ENCODE measurements at regions not wholly inside any gene's neighbourhood (a gene's known extent, or its start where the extent isn't known, plus 50 kb on each side); places are given as distances from the start of the nearest gene placed in this dataset.

- no peak overlapping the region for H3K4me3 ChIP-seq (ENCODE audit: low read depth in 1 of 2, low read length in 2 of 2)
- H3K27ac ChIP-seq (ENCODE audit: low read depth, low read length) = no peak overlapping the region
- H3K9me3 ChIP-seq (ENCODE audit: control insufficient read depth in 1 of 2, low read length in 2 of 2) = no peaks in the 10 kb centered on the region
- H3K4me1 ChIP-seq (ENCODE audit: control insufficient read depth in 1 of 2, insufficient read depth in 2 of 2, low read length in 2 of 2) = peaks cover 9 to 12% of the 10 kb centered on the region in 2 donors
- no peaks in the 10 kb centered on the region for H3K27me3 ChIP-seq (ENCODE audit: control insufficient read depth in 1 of 2, insufficient read depth in 2 of 2, low read length in 2 of 2)
- H3K36me3 ChIP-seq (ENCODE audit: control insufficient read depth in 1 of 2, insufficient read depth in 2 of 2, low read length in 2 of 2) = no peaks in the 10 kb centered on the region
- H3K9ac ChIP-seq (ENCODE audit: low read depth in 1 of 2, low read length in 2 of 2) = no peak overlapping the region
Measured at GRCh38 chr10:46227936-46228562, 58.7 kb upstream of the ANTXRL start.

- Histone ChIP-seq H3K27me3 (ENCODE audit: control insufficient read depth in 1 of 2, insufficient read depth in 2 of 2, low read length in 2 of 2) (no peaks in the 10 kb centered on the region), H3K9me3 (ENCODE audit: control insufficient read depth in 1 of 2, low read length in 2 of 2) (no peaks in the 10 kb centered on the region), H3K4me3 (ENCODE audit: low read depth in 1 of 2, low read length in 2 of 2) (peak overlapping the region; percentile 19 to 23), H3K27ac (ENCODE audit: low read depth, low read length) (no peak overlapping the region), H3K4me1 (ENCODE audit: control insufficient read depth in 1 of 2, insufficient read depth in 2 of 2, low read length in 2 of 2) (peaks cover 9 to 12% of the 10 kb centered on the region in 2 donors), H3K9ac (ENCODE audit: low read depth in 1 of 2, low read length in 2 of 2) (peak overlapping the region in 1 of 2 donors; percentile 11), H3K36me3 (ENCODE audit: control insufficient read depth in 1 of 2, insufficient read depth in 2 of 2, low read length in 2 of 2) (no peaks in the 10 kb centered on the region)
Measured at GRCh38 chr10:46228563-46229071, 58.2 kb upstream of the ANTXRL start.

- H3K4me1 ChIP-seq (ENCODE audit: control insufficient read depth in 1 of 2, insufficient read depth in 2 of 2, low read length in 2 of 2) = peaks cover 9 to 12% of the 10 kb centered on the region in 2 donors
- H3K9me3 ChIP-seq (ENCODE audit: control insufficient read depth in 1 of 2, low read length in 2 of 2) = no peaks in the 10 kb centered on the region
- H3K27me3 ChIP-seq (ENCODE audit: control insufficient read depth in 1 of 2, insufficient read depth in 2 of 2, low read length in 2 of 2) = no peaks in the 10 kb centered on the region
- peak overlapping the region in 1 of 2 donors; percentile 11 for H3K9ac ChIP-seq (ENCODE audit: low read depth in 1 of 2, low read length in 2 of 2)
- peak overlapping the region in 1 of 2 donors; percentile 19 for H3K4me3 ChIP-seq (ENCODE audit: low read depth in 1 of 2, low read length in 2 of 2)
- no peaks in the 10 kb centered on the region for H3K36me3 ChIP-seq (ENCODE audit: control insufficient read depth in 1 of 2, insufficient read depth in 2 of 2, low read length in 2 of 2)
- no peak overlapping the region for H3K27ac ChIP-seq (ENCODE audit: low read depth, low read length)
Measured at GRCh38 chr10:46229144-46229563, 57.6 kb upstream of the ANTXRL start.

- no peak overlapping the region for H3K4me3 ChIP-seq (ENCODE audit: low read depth in 1 of 2, low read length in 2 of 2)
- H3K9me3 ChIP-seq (ENCODE audit: control insufficient read depth in 1 of 2, low read length in 2 of 2) = no peaks in the 10 kb centered on the region
- H3K9ac ChIP-seq (ENCODE audit: low read depth in 1 of 2, low read length in 2 of 2) = no peak overlapping the region
- H3K27ac ChIP-seq (ENCODE audit: low read depth, low read length) = no peak overlapping the region
- no peaks in the 10 kb centered on the region for H3K36me3 ChIP-seq (ENCODE audit: control insufficient read depth in 1 of 2, insufficient read depth in 2 of 2, low read length in 2 of 2)
- H3K27me3 ChIP-seq (ENCODE audit: control insufficient read depth in 1 of 2, insufficient read depth in 2 of 2, low read length in 2 of 2) = no peaks in the 10 kb centered on the region
- peaks cover 9 to 12% of the 10 kb centered on the region in 2 donors for H3K4me1 ChIP-seq (ENCODE audit: control insufficient read depth in 1 of 2, insufficient read depth in 2 of 2, low read length in 2 of 2)
Measured at GRCh38 chr10:46230615-46231014, 56.2 kb upstream of the ANTXRL start.

GRCh38 chr10:46231087-46231486, 55.7 kb upstream of the ANTXRL start:
- Histone ChIP-seq H3K36me3 (ENCODE audit: control insufficient read depth in 1 of 2, insufficient read depth in 2 of 2, low read length in 2 of 2) (no peaks in the 10 kb centered on the region), H3K27ac (ENCODE audit: low read depth, low read length) (no peak overlapping the region), H3K9me3 (ENCODE audit: control insufficient read depth in 1 of 2, low read length in 2 of 2) (no peaks in the 10 kb centered on the region), H3K9ac (ENCODE audit: low read depth in 1 of 2, low read length in 2 of 2) (no peak overlapping the region), H3K27me3 (ENCODE audit: control insufficient read depth in 1 of 2, insufficient read depth in 2 of 2, low read length in 2 of 2) (no peaks in the 10 kb centered on the region), H3K4me3 (ENCODE audit: low read depth in 1 of 2, low read length in 2 of 2) (no peak overlapping the region), H3K4me1 (ENCODE audit: control insufficient read depth in 1 of 2, insufficient read depth in 2 of 2, low read length in 2 of 2) (peaks cover 9 to 12% of the 10 kb centered on the region in 2 donors)

- no peaks in the 10 kb centered on the region for H3K9me3 ChIP-seq (ENCODE audit: control insufficient read depth in 1 of 2, low read length in 2 of 2)
- H3K4me1 ChIP-seq (ENCODE audit: control insufficient read depth in 1 of 2, insufficient read depth in 2 of 2, low read length in 2 of 2) = peaks cover 9 to 12% of the 10 kb centered on the region in 2 donors
- H3K4me3 ChIP-seq (ENCODE audit: low read depth in 1 of 2, low read length in 2 of 2) = no peak overlapping the region
- no peak overlapping the region for H3K9ac ChIP-seq (ENCODE audit: low read depth in 1 of 2, low read length in 2 of 2)
- no peak overlapping the region for H3K27ac ChIP-seq (ENCODE audit: low read depth, low read length)
- no peaks in the 10 kb centered on the region for H3K36me3 ChIP-seq (ENCODE audit: control insufficient read depth in 1 of 2, insufficient read depth in 2 of 2, low read length in 2 of 2)
- H3K27me3 ChIP-seq (ENCODE audit: control insufficient read depth in 1 of 2, insufficient read depth in 2 of 2, low read length in 2 of 2) = no peaks in the 10 kb centered on the region
Measured at GRCh38 chr10:46232084-46232483, 54.7 kb upstream of the ANTXRL start.

GRCh38 chr10:46232666-46233065, 54.1 kb upstream of the ANTXRL start:
- Histone ChIP-seq H3K27me3 (ENCODE audit: control insufficient read depth in 1 of 2, insufficient read depth in 2 of 2, low read length in 2 of 2) (no peaks in the 10 kb centered on the region), H3K9ac (ENCODE audit: low read depth in 1 of 2, low read length in 2 of 2) (no peak overlapping the region), H3K4me1 (ENCODE audit: control insufficient read depth in 1 of 2, insufficient read depth in 2 of 2, low read length in 2 of 2) (peaks cover 9 to 12% of the 10 kb centered on the region in 2 donors), H3K27ac (ENCODE audit: low read depth, low read length) (no peak overlapping the region), H3K4me3 (ENCODE audit: low read depth in 1 of 2, low read length in 2 of 2) (no peak overlapping the region), H3K9me3 (ENCODE audit: control insufficient read depth in 1 of 2, low read length in 2 of 2) (no peaks in the 10 kb centered on the region), H3K36me3 (ENCODE audit: control insufficient read depth in 1 of 2, insufficient read depth in 2 of 2, low read length in 2 of 2) (no peaks in the 10 kb centered on the region)

- Histone ChIP-seq H3K9ac (ENCODE audit: low read depth in 1 of 2, low read length in 2 of 2) (no peak overlapping the region), H3K4me1 (ENCODE audit: control insufficient read depth in 1 of 2, insufficient read depth in 2 of 2, low read length in 2 of 2) (peaks cover 9 to 12% of the 10 kb centered on the region in 2 donors), H3K4me3 (ENCODE audit: low read depth in 1 of 2, low read length in 2 of 2) (no peak overlapping the region), H3K27ac (ENCODE audit: low read depth, low read length) (no peak overlapping the region), H3K36me3 (ENCODE audit: control insufficient read depth in 1 of 2, insufficient read depth in 2 of 2, low read length in 2 of 2) (no peaks in the 10 kb centered on the region), H3K9me3 (ENCODE audit: control insufficient read depth in 1 of 2, low read length in 2 of 2) (no peaks in the 10 kb centered on the region), H3K27me3 (ENCODE audit: control insufficient read depth in 1 of 2, insufficient read depth in 2 of 2, low read length in 2 of 2) (no peaks in the 10 kb centered on the region)
Measured at GRCh38 chr10:46233181-46233580, 53.6 kb upstream of the ANTXRL start.

- H3K4me1 ChIP-seq (ENCODE audit: control insufficient read depth in 1 of 2, insufficient read depth in 2 of 2, low read length in 2 of 2) = peaks cover 4 to 5% of the 10 kb centered on the region in 2 donors
- no peak overlapping the region for H3K27ac ChIP-seq (ENCODE audit: low read depth, low read length)
- no peaks in the 10 kb centered on the region for H3K9me3 ChIP-seq (ENCODE audit: control insufficient read depth in 1 of 2, low read length in 2 of 2)
- no peaks in the 10 kb centered on the region for H3K36me3 ChIP-seq (ENCODE audit: control insufficient read depth in 1 of 2, insufficient read depth in 2 of 2, low read length in 2 of 2)
- no peak overlapping the region for H3K9ac ChIP-seq (ENCODE audit: low read depth in 1 of 2, low read length in 2 of 2)
- no peaks in the 10 kb centered on the region for H3K27me3 ChIP-seq (ENCODE audit: control insufficient read depth in 1 of 2, insufficient read depth in 2 of 2, low read length in 2 of 2)
- no peak overlapping the region for H3K4me3 ChIP-seq (ENCODE audit: low read depth in 1 of 2, low read length in 2 of 2)
Measured at GRCh38 chr10:46234026-46234425, 52.8 kb upstream of the ANTXRL start.

GRCh38 chr10:46234431-46235060, 52.3 kb upstream of the ANTXRL start:
- Histone ChIP-seq H3K27ac (ENCODE audit: low read depth, low read length) (no peak overlapping the region), H3K4me3 (ENCODE audit: low read depth in 1 of 2, low read length in 2 of 2) (no peak overlapping the region), H3K9ac (ENCODE audit: low read depth in 1 of 2, low read length in 2 of 2) (no peak overlapping the region)

More at GRCh38 chr10:46234431-46235060, 52.3 kb upstream of the ANTXRL start:
- Histone ChIP-seq H3K9me3 (ENCODE audit: control insufficient read depth in 1 of 2, low read length in 2 of 2) (no peaks in the 10 kb centered on the region), H3K27me3 (ENCODE audit: control insufficient read depth in 1 of 2, insufficient read depth in 2 of 2, low read length in 2 of 2) (no peaks in the 10 kb centered on the region), H3K4me1 (ENCODE audit: control insufficient read depth in 1 of 2, insufficient read depth in 2 of 2, low read length in 2 of 2) (no peaks in the 10 kb centered on the region), H3K36me3 (ENCODE audit: control insufficient read depth in 1 of 2, insufficient read depth in 2 of 2, low read length in 2 of 2) (no peaks in the 10 kb centered on the region)

Measured in duodenal mucosa (tissue), 2 donors.